ENCODE measurements at regions not wholly inside any gene's neighbourhood (a gene's known extent, or its start where the extent isn't known, plus 50 kb on each side); places are given as distances from the start of the nearest gene placed in this dataset.

DNA sequence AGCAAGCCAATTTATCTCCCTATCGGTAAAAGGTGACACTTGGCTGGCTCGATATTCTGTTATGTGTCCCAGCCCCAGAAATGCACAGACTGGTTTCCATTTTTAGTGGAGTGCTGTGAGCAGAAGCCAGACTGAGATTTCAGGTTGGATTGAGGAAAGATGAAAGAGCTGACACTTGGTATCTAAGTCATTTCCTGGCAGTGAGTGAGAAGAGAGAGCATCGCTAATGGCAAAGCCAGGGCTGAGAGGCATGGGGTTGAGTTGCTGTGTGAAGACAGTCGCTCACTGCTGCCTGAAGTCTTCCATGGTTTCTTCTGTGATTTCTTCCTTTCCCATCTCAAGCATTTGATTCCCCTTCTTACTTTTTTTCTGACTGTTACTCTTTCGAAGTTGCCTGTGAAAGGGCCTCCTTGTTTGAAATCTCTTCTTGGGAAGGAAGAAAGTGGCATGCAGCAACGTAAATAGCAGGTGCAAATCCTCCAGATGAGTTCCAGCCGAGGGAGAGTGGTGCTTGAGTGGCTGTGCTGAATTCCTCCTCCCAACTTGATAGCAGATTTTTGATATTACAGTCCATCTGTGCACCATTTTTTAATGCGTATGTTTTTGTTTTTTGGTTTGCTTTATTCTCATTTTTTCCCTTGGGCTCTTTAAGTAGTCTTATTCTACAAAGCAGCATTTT lies 109.2 kb upstream of the LIMCH1 start:
- no peak overlapping the region for H3K4me2 ChIP-seq (ENCODE audit: insufficient read depth in 1 of 2, low read depth in 2 of 2, low read length in 2 of 2)
- DNase-seq (ENCODE audit: low read depth in 1 of 2, low spot score in 2 of 2) (no peak), FAIRE-seq (no peak)
- no peak overlapping the region for H4K8ac ChIP-seq (ENCODE audit: extremely low read depth, insufficient read depth, low read length)
- no peaks in the 10 kb centered on the region for H3K27me3 ChIP-seq (replicated peaks in 1 of 4; ENCODE audit: control insufficient read depth in 3 of 4, extremely low read depth in 1 of 4, insufficient read depth in 3 of 4, low read length in 3 of 4)
- H2BK20ac ChIP-seq (ENCODE audit: low read length), result 0 out of 2 replicates have a peak overlapping the region, but pooled peaks have one; percentile 8
- H2BK12ac ChIP-seq (ENCODE audit: low read depth, low read length), result 0 out of 2 replicates have a peak overlapping the region, but pooled peaks have one; percentile 13
- no peak overlapping the region for H2BK15ac ChIP-seq (ENCODE audit: low read length)
- no peak overlapping the region for H3K56ac ChIP-seq (replicated peaks; ENCODE audit: insufficient read length, low read depth, low read length)
- 83% methylated on average over 8 of the region's 8 CpGs; no CpG with 5 or more reads in 1 of the 2 experiments for WGBS, 2 experiments (ENCODE audit: extremely low coverage in 1 of 2, insufficient coverage in 1 of 2, insufficient read length in 1 of 2, insufficient replicate concordance in 2 of 2, low coverage in 1 of 2, low lambda C conversion rate in 2 of 2, missing lambda C conversion rate in 1 of 2)
- no peak overlapping the region; the same call in 1 of the 2 replicates for H3K18ac ChIP-seq (ENCODE audit: extremely low read depth, low read length)
- H4K91ac ChIP-seq (replicated peaks; ENCODE audit: insufficient read length, low read length), result no peak overlapping the region
- no peak overlapping the region for H3K9ac ChIP-seq (replicated peaks in 1 of 4; ENCODE audit: extremely low read depth in 1 of 4, low read depth in 3 of 4, low read length in 3 of 4)
- CTCF ChIA-PET (ENCODE audit: partially characterized antibody), result interaction anchor here (0.9 kb wide), 1 partner anchor 147 kb away, joined by 5 read pairs; no protein-coding TSS in a partner anchor
- POLR2A ChIA-PET (ENCODE audit: partially characterized antibody), result no interaction called here
- H3K9me3 ChIP-seq (ENCODE audit: insufficient read depth in 2 of 2, low read depth in 1 of 2, low read length in 1 of 2), result no peaks in the 10 kb centered on the region
- H3K79me2 ChIP-seq (ENCODE audit: control insufficient read depth in 1 of 2, insufficient read depth in 2 of 2, low read length in 2 of 2), result no peaks in the 10 kb centered on the region
- H3K23ac ChIP-seq (ENCODE audit: insufficient read length), result no peak overlapping the region
- H4K20me1 ChIP-seq (replicated peaks in 1 of 2; ENCODE audit: control insufficient read depth in 1 of 2, insufficient read depth in 2 of 2, low read length in 2 of 2), result no peaks in the 10 kb centered on the region
- H3K4me1 ChIP-seq (replicated peaks in 1 of 4; ENCODE audit: control insufficient read depth in 3 of 4, insufficient read depth in 4 of 4, low read length in 3 of 4), result peaks cover 2 to 22% (median 7%) of the 10 kb centered on the region in 4 experiments; a peak in 6 of 7 replicates
- no peak overlapping the region for H4K5ac ChIP-seq (ENCODE audit: insufficient read length, low read depth, low read length)
- H2AFZ ChIP-seq (ENCODE audit: low read length), result no peak overlapping the region
- no peak overlapping the region for H3K4ac ChIP-seq (replicated peaks; ENCODE audit: insufficient read length, low read depth, low read length)
- no peak overlapping the region for H2BK5ac ChIP-seq (ENCODE audit: low read depth, low read length)
- H2AK5ac ChIP-seq (ENCODE audit: low read depth, low read length), result no peak overlapping the region
- no peaks in the 10 kb centered on the region for H3K36me3 ChIP-seq (ENCODE audit: control insufficient read depth in 2 of 4, insufficient read depth in 4 of 4, low read length in 3 of 4)
- no peak overlapping the region for H2BK120ac ChIP-seq (replicated peaks; ENCODE audit: low read depth, low read length)
- no peak overlapping the region for H3K27ac ChIP-seq (ENCODE audit: low read depth, low read length)
- H3K14ac ChIP-seq (ENCODE audit: insufficient read length), result no peak overlapping the region
- H3K23me2 ChIP-seq (ENCODE audit: low read depth, low read length), result no peaks in the 10 kb centered on the region
- H3K4me3 ChIP-seq (ENCODE audit: extremely low read depth in 1 of 4, insufficient read depth in 2 of 4, low read depth in 3 of 4, low read length in 4 of 4), result no peak overlapping the region
- no peaks in the 10 kb centered on the region for H3K79me1 ChIP-seq (ENCODE audit: low read depth, low read length)
- TF ChIP-seq TEAD4 (IDR thresholded peaks at IDR 0.05; ENCODE audit: low read depth, low read length) (no peak), GTF2F1 (IDR thresholded peaks at IDR 0.05; ENCODE audit: borderline replicate concordance, low read depth, low read length) (no peak), RXRA (IDR thresholded peaks at IDR 0.05; ENCODE audit: insufficient read depth, low read depth, low read length) (no peak), RAD21 (IDR thresholded peaks at IDR 0.05 in 1 of 2, conservative IDR thresholded peaks at IDR 0.05 in 1 of 2; ENCODE audit: low read depth in 2 of 2, low read length in 2 of 2) (no peak), PHF8 (conservative IDR thresholded peaks at IDR 0.05; ENCODE audit: low read depth, low read length) (no peak), BCL11A (IDR thresholded peaks at IDR 0.05; ENCODE audit: low read depth in 2 of 2, low read length in 2 of 2) (no peak), KDM1A (IDR thresholded peaks at IDR 0.05; ENCODE audit: borderline replicate concordance, low read length) (no peak), POU5F1 (IDR thresholded peaks at IDR 0.05; ENCODE audit: low read depth, low read length) (no peak), FOSL1 (IDR thresholded peaks at IDR 0.05; ENCODE audit: insufficient read depth, low read depth, low read length) (no peak), CEBPB (IDR thresholded peaks at IDR 0.05; ENCODE audit: low read depth, low read length) (no peak), EZH2 (IDR thresholded peaks at IDR 0.05; ENCODE audit: low read depth, low read length, severe bottlenecking) (no peak), JUN (IDR thresholded peaks at IDR 0.05; ENCODE audit: low read depth, low read length) (no peak), ASH2L (IDR thresholded peaks at IDR 0.05; ENCODE audit: low read length) (no peak)
